Thyroid gland (tissue), 4 donors: ENCODE measurements at regions not wholly inside any gene's neighbourhood (a gene's known extent, or its start where the extent isn't known, plus 50 kb on each side); places are given as distances from the start of the nearest gene placed in this dataset.

Source experiments
- DNase-seq, 2 donors: peaks; one replicate each; pipeline ENCODE4 v3.0.0-alpha.2; 2019
- H3K27ac ChIP-seq, 3 donors: fragments of 200-600 bp; sonication (generic); 1 replicate in 2 of 3; 2 replicates in 1 of 3; pipeline ENCODE4 v1.5.1; 2016 to 2019; ENCODE audit warnings: mild to moderate bottlenecking in 1 of 3, moderate library complexity in 1 of 3
- H3K27me3 ChIP-seq: fragments of 200-600 bp; sonication (generic); one replicate; pipeline ENCODE4 v1.5.1; 2019
- H3K36me3 ChIP-seq, 2 donors: fragments of 200-600 bp; sonication (generic); one replicate each; pipeline ENCODE4 v1.5.1; 2016 to 2019
- H3K4me1 ChIP-seq, 2 donors: fragments of 200-600 bp; sonication (generic); one replicate each; pipeline ENCODE4 v1.5.1; 2017 to 2019
- H3K4me3 ChIP-seq, 3 donors: fragments of 200-600 bp; sonication (generic); replicated peaks in 1 of 3; 1 replicate in 2 of 3; 2 replicates in 1 of 3; pipeline ENCODE4 v1.5.1; 2016; ENCODE audit warnings: mild to moderate bottlenecking in 1 of 3
- H3K9me3 ChIP-seq: fragments of 200-600 bp; sonication (generic); one replicate; pipeline ENCODE4 v1.5.1; 2017
- CTCF ChIP-seq, 6 experiments: fragments of 200-600 bp in 3 of 6; fragments of 450-650 bp in 3 of 6; sonication (generic) in 3 of 6; IDR thresholded peaks; one replicate each; pipeline ENCODE4 v1.5.1; 2016 to 2019; ENCODE audit warnings: antibody characterized with exemption in 6 of 6, mild to moderate bottlenecking in 2 of 6, inconsistent platforms in 1 of 6, moderate library complexity in 1 of 6
- POLR2A ChIP-seq, 2 donors: fragments of 450-650 bp; IDR thresholded peaks; one replicate each; pipeline ENCODE4 v1.6.1; 2017; ENCODE audit warnings: antibody characterized with exemption in 2 of 2, mild to moderate bottlenecking in 2 of 2, moderate library complexity in 1 of 2
- WGBS, 2 donors: methylation state at CpG; one replicate each; pipeline ENCODE4 v1.1.5; 2017; 5-methylcytosine and 5-hydroxymethylcytosine counted together
- intact Hi-C: fragments of 100-400 bp; cut with DNase I; formaldehyde crosslinking; loops from one replicate; pipeline ENCODE4 v1.15.1; 2023

- H3K9me3 ChIP-seq, result no peaks in the 10 kb centered on the region
- no peaks in the 10 kb centered on the region for H3K36me3 ChIP-seq
- intact Hi-C loops, result no loop called here
- H3K27me3 ChIP-seq, result no peaks in the 10 kb centered on the region
- TF ChIP-seq POLR2A (IDR thresholded peaks at IDR 0.05), result no peak
- no peak for TF ChIP-seq CTCF (IDR thresholded peaks at IDR 0.05)
- no peak overlapping the region for H3K4me3 ChIP-seq
- H3K27ac ChIP-seq, result no peak overlapping the region
- 82 to 87% methylated on average over 1 of the region's 1 CpG for WGBS, 2 donors
- DNase-seq, result no peak
- H3K4me1 ChIP-seq, result no peaks in the 10 kb centered on the region
These were observed 354.3 kb upstream of the AGTR1 start for GRCh38 chr3:148343416-148343815.

- H3K9me3 ChIP-seq, result no peaks in the 10 kb centered on the region
- TF ChIP-seq POLR2A (IDR thresholded peaks at IDR 0.05), result no peak
- no peak for TF ChIP-seq CTCF (IDR thresholded peaks at IDR 0.05)
- intact Hi-C loops, result no loop called here
- no peak for DNase-seq
- H3K4me1 ChIP-seq, result no peaks in the 10 kb centered on the region
- WGBS, 2 donors, result 75 to 84% methylated on average over 1 of the region's 1 CpG
- no peaks in the 10 kb centered on the region for H3K36me3 ChIP-seq
- H3K27me3 ChIP-seq, result no peaks in the 10 kb centered on the region
- H3K4me3 ChIP-seq, result no peak overlapping the region
- no peak overlapping the region for H3K27ac ChIP-seq
These were observed 353.2 kb upstream of the AGTR1 start for GRCh38 chr3:148344521-148344920.

- TF ChIP-seq POLR2A (IDR thresholded peaks at IDR 0.05) (no peak), CTCF (IDR thresholded peaks at IDR 0.05) (no peak)
- Histone ChIP-seq H3K27me3 (no peaks in the 10 kb centered on the region), H3K4me1 (no peaks in the 10 kb centered on the region), H3K27ac (no peak overlapping the region), H3K9me3 (no peaks in the 10 kb centered on the region), H3K36me3 (no peaks in the 10 kb centered on the region), H3K4me3 (no peak overlapping the region)
- no peak for DNase-seq
- intact Hi-C loops, result no loop called here
These were observed 337.7 kb upstream of the AGTR1 start for GRCh38 chr3:148360051-148360450.

GRCh38 chr3:148366743-148367410, 330.8 kb upstream of the AGTR1 start:
- H3K4me3 ChIP-seq, result no peak overlapping the region
- no peak overlapping the region for H3K27ac ChIP-seq
- H3K9me3 ChIP-seq, result no peaks in the 10 kb centered on the region
- H3K4me1 ChIP-seq, result no peaks in the 10 kb centered on the region
- no peaks in the 10 kb centered on the region for H3K36me3 ChIP-seq
- H3K27me3 ChIP-seq, result no peaks in the 10 kb centered on the region
- no peak for TF ChIP-seq POLR2A (IDR thresholded peaks at IDR 0.05)
- TF ChIP-seq CTCF (IDR thresholded peaks at IDR 0.05), result no peak
- DNase-seq, result no peak
- intact Hi-C loops, result no loop called here
- 74 to 81% methylated on average over 7 of the region's 7 CpGs for WGBS, 2 donors

- Histone ChIP-seq H3K4me3 (no peak overlapping the region), H3K36me3 (no peaks in the 10 kb centered on the region), H3K27ac (no peak overlapping the region), H3K4me1 (no peaks in the 10 kb centered on the region), H3K27me3 (no peaks in the 10 kb centered on the region), H3K9me3 (no peaks in the 10 kb centered on the region)
- no peak for TF ChIP-seq CTCF (IDR thresholded peaks at IDR 0.05)
- no peak for TF ChIP-seq POLR2A (IDR thresholded peaks at IDR 0.05)
- DNase-seq, result no peak
- 75 to 79% methylated on average over 1 of the region's 1 CpG for WGBS, 2 donors
- intact Hi-C loops, result no loop called here
These were observed 329.9 kb upstream of the AGTR1 start for GRCh38 chr3:148367756-148368155.
